Stimulated activated naive B cell treated with anti-CD40 and anti-IgM and Interleukin-4, amounts not matched to agents 10 μg/mL and 1 μg/mL and 100 μg/mL, for 72 hours (primary cell): ENCODE measurements at regions not wholly inside any gene's neighbourhood (a gene's known extent, or its start where the extent isn't known, plus 50 kb on each side); places are given as distances from the start of the nearest gene placed in this dataset.

Source experiments
- ATAC-seq, 2 donors: fragments of 150-1000 bp; cut with Tn5 transposase; replicated peaks; 2 replicates each; pipeline ENCODE4 v1.10.0; 2021; ENCODE audit warnings: moderate library complexity in 1 of 2
- DNase-seq: peaks from one replicate; pipeline ENCODE4 v3.0.0; 2021
- H3K27ac Mint-ChIP-seq: one replicate; pipeline ENCODE4 v1.8.0; 2022; ENCODE audit warnings: mild to moderate bottlenecking, mixed read lengths
- H3K27me3 Mint-ChIP-seq, 2 donors: one replicate each; pipeline ENCODE4 v1.8.0; 2022; ENCODE audit warnings: mixed read lengths in 2 of 2
- H3K36me3 Mint-ChIP-seq, 2 donors: one replicate each; pipeline ENCODE4 v1.8.0; 2022; ENCODE audit warnings: mixed read lengths in 2 of 2, mild to moderate bottlenecking in 1 of 2
- H3K4me1 Mint-ChIP-seq, 2 donors: one replicate each; pipeline ENCODE4 v1.8.0; 2022; ENCODE audit warnings: mixed read lengths in 2 of 2, mild to moderate bottlenecking in 1 of 2
- H3K4me3 Mint-ChIP-seq, 2 donors: one replicate each; pipeline ENCODE4 v1.8.0; 2022; ENCODE audit warnings: mild to moderate bottlenecking in 2 of 2, mixed read lengths in 2 of 2, moderate library complexity in 1 of 2
- H3K9me3 Mint-ChIP-seq, 2 donors: one replicate each; pipeline ENCODE4 v1.8.0; 2022; ENCODE audit warnings: mixed read lengths in 2 of 2, mild to moderate bottlenecking in 1 of 2

DNA sequence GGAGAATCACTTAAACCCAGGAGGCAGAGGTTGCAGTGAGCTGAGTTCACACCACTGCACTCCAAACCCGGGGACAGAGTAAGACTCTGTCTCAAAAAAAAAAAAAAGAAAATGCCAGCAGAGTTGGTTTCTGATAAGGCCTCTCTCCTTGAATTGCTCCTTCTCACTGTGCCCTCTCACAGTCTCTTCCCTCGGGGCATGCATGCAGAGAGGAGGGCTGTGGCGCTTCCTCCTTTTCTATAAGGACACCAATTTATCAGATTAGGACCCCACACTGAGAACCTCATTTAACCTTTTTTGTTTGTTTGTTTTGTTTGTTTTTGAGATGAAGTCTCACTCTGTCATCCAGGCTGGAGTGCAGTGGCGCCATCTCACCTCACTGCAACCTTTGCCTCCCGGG is 110.5 kb downstream of the ZFP36L2 start:
- Mint-ChIP-seq H3K4me1 (peaks cover 7 to 9% of the 10 kb centered on the region in 2 donors), H3K27me3 (no peaks in the 10 kb centered on the region), H3K27ac (no peak overlapping the region), H3K36me3 (peaks cover 0 to 4% of the 10 kb centered on the region in 2 donors), H3K4me3 (no peak overlapping the region), H3K9me3 (peaks cover 5 to 7% of the 10 kb centered on the region in 2 donors)
- ATAC-seq (no peak), DNase-seq (no peak)

DNA sequence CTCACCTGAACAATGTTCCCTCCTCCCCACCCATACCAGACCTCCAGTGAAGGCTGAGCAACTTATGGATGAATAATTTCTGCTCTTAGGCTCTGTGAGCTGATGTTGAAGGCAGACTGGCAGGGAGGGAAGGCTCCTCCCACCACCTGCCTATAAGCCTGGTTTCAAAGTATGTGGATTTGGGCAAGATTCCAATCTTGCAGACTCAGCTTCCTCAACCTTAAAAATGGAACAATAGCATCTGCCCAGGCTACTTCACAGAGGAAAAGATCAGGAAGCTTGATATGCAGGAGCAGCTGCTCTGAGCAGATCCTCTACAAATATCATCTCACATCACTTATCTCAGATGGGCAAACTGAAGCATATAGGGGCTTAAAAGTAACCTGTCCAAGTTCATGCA is 112.2 kb downstream of the ZFP36L2 start:
- ATAC-seq: no peak
- no peak for DNase-seq
- peaks cover 5% of the 10 kb centered on the region in 2 donors for H3K9me3 Mint-ChIP-seq
- H3K27me3 Mint-ChIP-seq: no peaks in the 10 kb centered on the region
- peaks cover 0 to 4% of the 10 kb centered on the region in 2 donors for H3K36me3 Mint-ChIP-seq
- no peak overlapping the region for H3K27ac Mint-ChIP-seq
- peaks cover 15 to 19% of the 10 kb centered on the region in 2 donors for H3K4me1 Mint-ChIP-seq
- H3K4me3 Mint-ChIP-seq: no peak overlapping the region

DNA sequence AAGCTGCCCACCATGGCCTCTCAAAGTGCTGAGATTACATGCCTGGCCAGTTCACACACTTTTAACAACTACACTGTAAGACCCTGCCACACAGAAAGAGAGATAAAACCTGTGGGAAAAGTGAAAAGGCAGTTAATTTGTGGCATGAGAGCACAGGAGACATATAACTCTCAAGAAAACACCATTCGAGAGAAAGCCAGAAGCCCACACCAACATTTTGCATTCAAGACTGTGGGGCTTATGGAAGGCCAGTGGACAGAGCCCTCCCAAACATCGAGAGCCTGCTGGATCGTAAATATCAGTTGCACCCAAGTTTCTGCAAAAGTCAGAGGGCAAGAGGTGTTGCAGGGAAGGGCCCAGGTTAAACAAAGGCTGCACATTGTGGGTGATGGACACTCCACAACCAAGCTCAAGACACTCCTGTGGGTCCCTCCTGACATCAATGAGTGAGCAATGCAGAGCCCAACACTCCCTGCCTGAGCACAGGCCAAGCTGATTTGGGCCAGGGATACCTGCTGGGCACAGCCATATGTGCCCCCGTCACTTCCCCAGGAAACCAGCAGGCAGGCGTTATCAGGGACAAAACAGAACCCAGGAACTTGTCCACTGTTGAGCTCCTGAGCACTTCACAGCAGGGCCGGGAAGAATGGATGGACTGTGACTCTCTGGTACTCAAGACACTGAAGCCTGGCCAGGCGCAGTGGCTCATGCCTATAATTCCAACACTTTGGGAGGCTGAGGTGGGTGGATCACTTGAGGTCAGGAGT is 114.4 kb downstream of the ZFP36L2 start:
- H3K27me3 Mint-ChIP-seq: no peaks in the 10 kb centered on the region
- H3K4me3 Mint-ChIP-seq: no peak overlapping the region
- DNase-seq (no peak), ATAC-seq (no peak)
- peaks cover 36 to 42% of the 10 kb centered on the region in 2 donors for H3K4me1 Mint-ChIP-seq
- H3K27ac Mint-ChIP-seq: no peak overlapping the region
- no peaks in the 10 kb centered on the region for H3K36me3 Mint-ChIP-seq
- H3K9me3 Mint-ChIP-seq: no peaks in the 10 kb centered on the region

DNA sequence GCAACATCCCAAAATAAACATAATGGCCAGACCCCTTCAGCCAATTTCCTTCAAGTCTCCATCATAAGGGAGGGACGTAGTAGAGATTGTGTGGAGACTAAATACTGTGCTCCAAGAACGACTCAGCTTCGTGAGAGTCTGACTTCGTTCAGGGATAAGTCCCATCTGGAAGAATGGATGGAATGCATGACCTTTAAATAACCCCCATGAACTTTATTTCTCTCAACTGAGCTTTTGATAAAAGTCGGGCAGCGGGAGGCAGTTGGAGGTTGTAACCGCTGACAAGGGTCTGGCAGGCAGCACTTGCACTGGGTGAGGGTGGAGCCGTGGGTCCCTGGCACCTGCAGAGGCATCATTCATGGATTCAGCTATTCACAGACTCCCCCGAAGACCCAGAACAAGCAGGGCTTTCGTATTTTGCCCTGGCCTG is 115.9 kb downstream of the ZFP36L2 start:
- Mint-ChIP-seq H3K27me3 (no peaks in the 10 kb centered on the region), H3K9me3 (no peaks in the 10 kb centered on the region), H3K4me3 (no peak overlapping the region), H3K27ac (no peak overlapping the region), H3K4me1 (peaks cover 49 to 57% of the 10 kb centered on the region in 2 donors), H3K36me3 (no peaks in the 10 kb centered on the region)
- no peak for DNase-seq
- no peak for ATAC-seq

DNA sequence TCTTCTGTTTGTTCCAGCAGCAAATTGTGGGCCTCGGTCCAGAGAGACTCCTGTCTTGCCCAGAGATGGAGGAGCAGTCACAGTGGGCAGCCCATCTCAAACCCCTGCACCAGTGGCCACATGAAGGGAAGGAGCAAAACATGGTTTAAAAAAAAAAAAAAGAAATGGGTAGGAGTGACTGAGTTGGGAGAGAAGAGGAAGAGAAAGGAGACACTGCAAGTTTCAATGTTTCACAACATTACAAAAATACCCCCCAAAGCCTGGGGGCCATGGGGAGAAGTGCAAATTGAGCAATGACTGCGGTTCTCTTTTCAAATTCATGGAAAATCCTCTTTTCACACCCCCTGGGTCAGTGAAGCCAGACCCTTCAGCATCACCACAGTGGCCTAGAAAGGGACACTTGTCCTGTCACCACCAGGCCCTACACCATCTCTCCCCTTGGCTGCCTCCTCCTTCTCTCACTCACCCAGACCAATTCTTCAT is 117.1 kb downstream of the ZFP36L2 start:
- Mint-ChIP-seq H3K27me3 (no peaks in the 10 kb centered on the region), H3K9me3 (peaks cover 0 to 1% of the 10 kb centered on the region in 2 donors), H3K36me3 (no peaks in the 10 kb centered on the region), H3K4me1 (peaks cover 50 to 68% of the 10 kb centered on the region in 2 donors), H3K27ac (peak overlapping the region; percentile 45), H3K4me3 (peak overlapping the region; percentile 14 to 43)
- DNase-seq (no peak), ATAC-seq (peak in 1 of 2 donors; percentile 8)

DNA sequence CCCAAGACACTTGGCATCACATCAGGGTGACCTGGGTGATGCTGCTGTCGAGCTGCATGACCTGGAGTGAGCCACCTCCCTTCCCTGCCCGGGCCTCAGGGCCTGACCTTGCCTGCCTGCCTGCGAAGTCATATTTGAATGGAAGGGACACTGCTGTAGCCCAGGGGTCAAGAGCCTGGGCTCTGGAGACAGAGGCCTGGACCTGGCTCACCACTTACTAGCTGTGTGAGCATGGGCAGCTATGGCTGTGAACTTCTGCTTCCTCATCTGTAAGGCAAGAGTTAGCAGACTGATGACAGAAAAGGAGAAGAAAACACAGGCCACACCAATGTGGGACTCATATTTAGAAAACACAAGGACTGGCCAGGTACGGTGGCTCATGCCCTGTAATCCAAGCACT is 118.7 kb downstream of the ZFP36L2 start:
- Mint-ChIP-seq H3K27me3 (no peaks in the 10 kb centered on the region), H3K27ac (peak overlapping the region; percentile 93), H3K4me1 (peaks cover 52 to 64% of the 10 kb centered on the region in 2 donors), H3K4me3 (peak overlapping the region; percentile 36 to 56), H3K9me3 (peaks cover 0 to 4% of the 10 kb centered on the region in 2 donors), H3K36me3 (no peaks in the 10 kb centered on the region)
- DNase-seq (no peak), ATAC-seq (peak; percentile 75 to 79)

DNA sequence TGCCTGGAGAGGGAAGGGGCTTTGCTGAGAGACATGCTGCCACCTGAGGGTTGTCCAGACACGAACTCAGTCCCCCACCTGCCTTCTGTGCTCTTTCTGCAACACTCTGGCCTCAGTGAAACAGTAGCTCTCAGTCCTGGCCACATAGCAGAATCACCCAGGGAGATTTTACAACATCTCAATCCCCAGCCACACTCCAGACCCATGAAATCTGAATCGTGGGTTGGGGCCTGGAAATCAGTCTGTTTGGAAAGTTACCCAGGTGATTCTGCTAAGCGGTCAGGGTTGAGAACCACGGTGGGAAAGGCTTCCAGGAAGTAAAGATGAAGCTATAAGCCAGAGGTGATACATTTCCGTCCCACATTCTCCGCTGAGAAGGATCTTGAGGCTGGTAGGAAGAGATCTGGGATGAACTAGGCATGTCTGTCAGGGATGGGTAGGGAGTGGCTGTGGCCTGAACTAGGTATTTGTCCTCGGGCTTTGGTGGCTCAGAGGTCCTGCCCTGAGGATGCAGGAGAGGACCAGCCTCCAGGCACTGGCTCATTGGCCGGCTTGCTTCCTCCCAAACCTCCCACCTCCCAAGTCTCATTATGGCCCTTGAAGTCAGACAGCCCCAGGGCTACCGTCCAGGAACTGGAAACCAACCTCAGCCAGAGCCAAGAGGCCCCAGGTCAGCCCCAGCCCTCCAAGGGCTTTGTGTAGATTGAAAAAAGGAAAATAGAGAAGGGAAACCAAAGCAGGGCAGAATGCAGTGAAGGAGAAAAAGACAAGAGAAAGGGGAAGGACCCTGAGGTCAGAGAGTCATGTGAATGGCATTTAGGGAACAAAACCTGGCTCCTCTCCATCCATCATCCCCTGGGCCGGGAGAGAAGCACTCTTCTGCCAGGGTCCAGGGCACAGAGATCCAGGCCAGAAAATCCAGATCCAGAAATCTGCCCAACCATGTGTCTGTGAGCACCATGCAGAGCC is 119.6 kb downstream of the ZFP36L2 start:
- ATAC-seq: peak; percentile 83 to 84
- Mint-ChIP-seq H3K9me3 (peaks cover 0 to 4% of the 10 kb centered on the region in 2 donors), H3K36me3 (no peaks in the 10 kb centered on the region), H3K4me1 (peaks cover 52 to 64% of the 10 kb centered on the region in 2 donors), H3K27me3 (no peaks in the 10 kb centered on the region), H3K27ac (peak overlapping the region; percentile 93), H3K4me3 (peak overlapping the region; percentile 36 to 56)
- DNase-seq: peak; percentile 43

DNA sequence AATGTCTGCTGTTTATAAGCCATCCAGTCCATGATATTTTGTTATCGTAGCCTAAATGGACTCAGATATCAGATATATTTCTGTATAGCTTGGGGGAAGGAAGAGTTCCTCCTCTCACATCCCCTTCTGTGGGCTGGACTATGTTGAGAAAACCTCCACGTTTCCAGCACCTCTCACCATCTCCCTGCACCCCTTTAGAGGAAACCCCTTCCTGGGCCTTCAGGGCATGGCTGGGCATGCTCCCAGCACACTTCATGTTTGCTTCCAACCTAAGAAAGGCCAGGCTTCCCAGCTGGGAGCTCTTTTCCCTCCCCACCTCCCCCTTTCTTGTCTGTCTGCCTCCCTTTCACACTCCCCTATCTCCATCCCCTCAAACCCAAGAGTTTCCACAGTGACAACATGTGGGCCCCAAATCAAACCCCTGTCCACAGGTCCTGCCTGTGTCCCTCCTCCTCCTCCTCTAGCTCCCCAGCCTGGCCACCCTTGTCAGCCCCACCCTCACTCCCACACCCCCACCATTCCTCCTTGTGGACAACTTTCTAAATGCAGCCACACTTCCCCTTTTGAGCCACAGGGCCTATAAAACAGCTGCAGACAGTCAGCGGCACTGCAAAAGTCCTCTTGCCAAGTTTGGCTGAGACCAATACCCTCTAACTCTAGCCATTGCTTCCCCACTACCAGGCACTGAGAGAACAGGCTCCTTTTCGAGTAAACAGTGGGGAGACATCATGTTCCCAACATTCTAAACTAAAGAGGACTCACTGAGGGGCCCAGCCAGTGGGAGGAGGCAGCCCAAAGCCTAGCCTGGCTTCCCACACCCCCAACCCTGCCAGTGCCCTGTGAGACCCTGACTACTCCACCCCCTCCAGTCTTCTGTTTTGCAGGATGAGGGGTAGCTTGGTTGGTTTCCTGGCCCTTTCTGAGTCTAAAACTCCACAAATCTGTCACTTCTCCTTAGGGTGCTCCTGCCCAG is 120.5 kb downstream of the ZFP36L2 start:
- peak overlapping the region; percentile 61 to 69 for H3K4me3 Mint-ChIP-seq
- DNase-seq: peak; percentile 42
- H3K9me3 Mint-ChIP-seq: peaks cover 0 to 4% of the 10 kb centered on the region in 2 donors
- ATAC-seq: peak; percentile 52 to 63
- no peaks in the 10 kb centered on the region for H3K36me3 Mint-ChIP-seq
- peak overlapping the region; percentile 93 for H3K27ac Mint-ChIP-seq
- H3K27me3 Mint-ChIP-seq: no peaks in the 10 kb centered on the region
- peaks cover 52 to 64% of the 10 kb centered on the region in 2 donors for H3K4me1 Mint-ChIP-seq

DNA sequence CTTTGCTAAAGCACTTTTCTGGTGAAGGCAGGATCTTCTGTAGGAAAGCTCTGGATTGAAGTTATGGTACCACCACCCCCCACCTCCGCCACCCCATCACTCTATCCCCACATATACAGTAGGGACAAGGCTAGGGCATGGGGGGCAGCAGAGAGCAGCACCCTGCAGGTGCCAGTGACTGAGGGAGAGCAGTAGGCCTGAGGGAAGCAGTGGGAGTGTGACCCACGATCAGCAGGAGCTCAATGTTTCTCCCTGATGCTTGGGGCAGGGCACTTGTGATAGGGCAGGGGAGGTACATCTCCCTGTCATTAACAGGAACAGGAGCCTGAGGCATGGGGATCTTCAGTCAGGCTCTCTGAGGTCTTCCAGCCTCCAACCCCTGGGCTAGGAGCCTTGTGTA is 121.6 kb downstream of the ZFP36L2 start:
- Mint-ChIP-seq H3K36me3 (no peaks in the 10 kb centered on the region), H3K9me3 (peaks cover 0 to 4% of the 10 kb centered on the region in 2 donors), H3K27me3 (no peaks in the 10 kb centered on the region), H3K4me1 (peaks cover 49 to 59% of the 10 kb centered on the region in 2 donors), H3K27ac (no peak overlapping the region), H3K4me3 (no peak overlapping the region)
- DNase-seq (no peak), ATAC-seq (no peak)

DNA sequence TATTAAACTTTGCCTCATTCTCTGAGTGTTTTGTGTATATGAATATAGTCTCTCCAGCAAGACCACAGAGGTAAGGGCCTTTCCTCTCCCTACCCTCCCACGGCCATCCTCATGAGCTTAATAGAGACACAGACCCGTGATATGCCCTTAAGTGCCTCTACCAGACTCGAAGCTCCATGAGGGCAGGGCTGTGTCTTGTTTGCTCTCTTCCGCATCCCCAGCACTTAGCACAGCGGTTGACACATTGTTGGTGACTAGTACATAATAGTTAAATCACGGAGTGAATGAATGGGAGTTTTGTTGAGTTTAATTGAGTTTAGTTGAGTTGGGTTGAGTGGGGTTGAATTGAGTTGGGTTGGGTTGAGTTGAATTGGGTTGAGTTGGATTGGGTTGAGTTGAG is 122.3 kb downstream of the ZFP36L2 start:
- Mint-ChIP-seq H3K36me3 (no peaks in the 10 kb centered on the region), H3K4me3 (no peak overlapping the region), H3K9me3 (peaks cover 0 to 4% of the 10 kb centered on the region in 2 donors), H3K27ac (peak overlapping the region; percentile 31), H3K27me3 (no peaks in the 10 kb centered on the region), H3K4me1 (peaks cover 43 to 52% of the 10 kb centered on the region in 2 donors)
- ATAC-seq (no peak), DNase-seq (no peak)

DNA sequence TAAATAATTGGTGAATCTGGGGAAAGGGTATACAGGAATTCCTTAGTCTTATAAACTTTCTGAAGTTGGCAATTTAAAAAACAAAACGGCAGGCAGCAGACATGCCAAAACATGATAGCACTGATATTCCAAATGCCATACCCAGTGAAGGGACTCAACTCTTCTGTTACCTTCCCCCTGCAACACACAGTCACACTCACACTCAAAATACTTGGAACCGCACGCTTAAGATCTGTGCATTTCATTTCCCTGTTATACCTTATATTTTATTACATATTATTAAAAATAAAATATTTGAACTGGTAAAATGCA is 123.4 kb downstream of the ZFP36L2 start:
- ATAC-seq (no peak), DNase-seq (no peak)
- H3K4me1 Mint-ChIP-seq: peaks cover 38 to 47% of the 10 kb centered on the region in 2 donors
- no peak overlapping the region for H3K4me3 Mint-ChIP-seq
- no peaks in the 10 kb centered on the region for H3K27me3 Mint-ChIP-seq
- no peaks in the 10 kb centered on the region for H3K36me3 Mint-ChIP-seq
- H3K9me3 Mint-ChIP-seq: peaks cover 0 to 4% of the 10 kb centered on the region in 2 donors
- no peak overlapping the region for H3K27ac Mint-ChIP-seq

DNA sequence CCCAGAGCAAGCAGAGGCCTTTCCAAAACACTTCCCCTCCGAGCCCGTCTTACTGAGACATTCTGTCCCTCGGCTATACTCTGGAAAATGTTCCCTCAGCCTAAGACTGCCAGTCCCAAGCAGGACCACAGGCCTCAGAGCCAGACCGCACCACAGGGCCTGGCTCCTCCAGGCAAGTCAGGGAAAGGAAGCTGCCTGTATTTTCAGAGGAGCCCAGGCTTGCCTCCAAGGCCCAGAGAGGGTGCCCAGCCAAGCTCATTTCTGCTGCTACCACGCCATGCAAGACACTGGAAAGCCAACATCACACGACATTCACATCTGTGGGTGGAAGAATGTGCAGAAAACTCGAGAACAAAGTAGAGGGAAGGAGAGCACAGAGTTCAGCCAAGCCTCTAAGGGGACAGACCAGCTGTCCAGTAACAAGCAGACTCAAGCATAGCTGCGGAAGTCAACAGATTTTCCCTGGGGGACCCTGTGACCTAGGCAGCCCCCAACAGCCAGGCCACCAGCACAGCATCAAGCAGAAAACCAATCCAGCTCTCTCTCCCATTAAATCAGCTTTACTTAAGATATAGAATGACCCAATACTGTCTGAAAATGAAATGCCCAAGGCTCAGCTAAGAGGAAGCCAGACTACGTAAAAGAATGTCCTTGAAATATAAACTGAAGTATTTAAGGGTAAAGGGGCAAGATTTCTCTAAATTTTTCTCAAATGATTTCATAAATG is 123.9 kb downstream of the ZFP36L2 start:
- Mint-ChIP-seq H3K36me3 (no peaks in the 10 kb centered on the region), H3K27me3 (peaks cover 0 to 4% of the 10 kb centered on the region in 2 donors), H3K4me1 (peaks cover 38 to 47% of the 10 kb centered on the region in 2 donors), H3K27ac (no peak overlapping the region), H3K9me3 (peaks cover 0 to 4% of the 10 kb centered on the region in 2 donors), H3K4me3 (no peak overlapping the region)
- ATAC-seq (no peak), DNase-seq (no peak)

DNA sequence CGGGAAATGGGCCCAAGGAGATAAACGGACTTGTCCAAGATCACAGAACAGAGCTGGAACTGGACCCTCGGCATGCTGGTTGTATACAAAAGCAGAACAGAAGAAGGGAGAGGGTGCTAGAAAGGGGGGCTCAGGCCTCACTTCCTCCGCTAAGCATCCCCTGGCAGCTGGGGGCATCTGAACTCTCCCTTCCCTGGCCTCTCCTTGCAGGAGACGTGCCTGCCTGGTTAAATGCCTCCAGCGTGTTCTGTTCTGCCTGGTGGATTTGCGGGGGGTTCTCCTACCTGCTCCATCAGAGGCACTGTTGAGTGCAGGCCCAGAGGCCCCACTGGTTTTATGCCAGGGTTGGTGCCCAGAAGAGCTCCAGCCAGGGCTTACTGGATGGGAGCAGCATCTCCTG is 124.7 kb downstream of the ZFP36L2 start:
- ATAC-seq (no peak), DNase-seq (no peak)
- Mint-ChIP-seq H3K36me3 (no peaks in the 10 kb centered on the region), H3K9me3 (peaks cover 0 to 4% of the 10 kb centered on the region in 2 donors), H3K27me3 (peaks cover 0 to 4% of the 10 kb centered on the region in 2 donors), H3K27ac (peak overlapping the region; percentile 56), H3K4me1 (peaks cover 36 to 44% of the 10 kb centered on the region in 2 donors), H3K4me3 (no peak overlapping the region)
